Fibroblast of skin of left biceps (primary cell): ENCODE measurements at regions not wholly inside any gene's neighbourhood (a gene's known extent, or its start where the extent isn't known, plus 50 kb on each side); places are given as distances from the start of the nearest gene placed in this dataset.
A peak's percentile ranks its signal among the peaks of the same experiment; 100 is the strongest.
"Not testable (repeated sequence)": the region's sequence is repeated elsewhere in the genome, so short reads cannot be mapped to it uniquely, and the experiment has no call there.

ENCODE experiments used
- DNase-seq, 2 experiments: peaks; one replicate each; pipeline ENCODE4 v3.0.0-alpha.2; 2013; ENCODE audit warnings: low read depth in 2 of 2

DNA sequence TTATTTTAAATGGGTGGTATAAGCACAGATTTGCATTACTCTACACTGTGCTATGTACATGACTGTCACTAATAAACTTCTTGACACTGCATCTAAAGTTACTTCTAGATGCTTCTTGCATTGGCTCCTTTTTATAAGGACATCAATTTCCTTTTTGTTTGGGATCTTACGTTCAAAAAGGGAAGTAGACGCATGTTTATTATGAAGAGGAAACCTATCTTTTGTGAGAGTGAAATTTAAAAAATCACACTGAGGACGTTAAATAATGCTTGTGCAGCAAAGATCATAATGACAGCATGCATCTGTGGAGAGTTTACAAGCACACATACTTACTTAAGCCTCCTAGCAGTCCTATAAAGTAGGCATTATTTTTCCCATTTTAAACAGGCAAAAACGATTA lies 479.5 kb downstream of the CD83 start:
- DNase-seq = no peak

DNA sequence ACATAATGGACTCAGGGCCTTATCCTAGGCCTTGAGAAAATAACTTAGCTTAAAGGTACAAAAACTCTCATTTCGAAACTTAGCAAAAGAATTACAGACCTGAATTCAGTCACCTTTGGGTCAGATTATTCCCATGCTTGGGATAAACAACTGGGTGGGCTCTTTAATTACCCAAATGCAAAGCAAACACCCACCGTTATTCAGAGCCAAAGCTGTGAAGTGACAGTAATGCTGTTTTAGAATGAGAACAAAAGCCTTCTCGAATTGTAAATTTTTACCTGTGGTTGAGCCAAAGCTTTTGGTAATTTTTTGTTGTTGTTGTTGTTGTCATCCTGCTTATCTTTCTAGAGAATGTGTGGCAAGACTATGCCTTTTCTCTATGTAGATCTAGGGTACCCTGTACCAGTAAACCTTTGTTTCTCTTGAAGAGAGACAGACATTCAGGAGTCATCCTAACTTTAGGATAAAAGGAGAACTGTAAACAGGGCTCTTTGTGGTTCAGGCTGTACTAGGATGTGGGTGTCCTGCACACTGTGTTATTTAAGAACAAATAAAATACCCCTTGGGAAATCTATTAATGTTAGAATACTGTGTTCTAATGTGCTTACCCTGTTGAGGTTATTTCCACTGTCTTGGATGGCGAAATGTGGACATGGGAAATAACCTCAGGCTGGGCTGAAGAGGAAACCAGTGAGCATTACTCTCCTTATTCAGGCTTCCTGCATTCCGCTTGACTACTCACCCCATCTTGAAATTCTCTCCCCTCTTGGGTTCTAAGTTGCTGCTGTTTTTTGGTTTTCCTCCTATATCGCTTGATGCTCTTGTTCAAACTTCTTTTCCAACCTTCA lies 480.7 kb downstream of the CD83 start:
- DNase-seq = no peak

DNA sequence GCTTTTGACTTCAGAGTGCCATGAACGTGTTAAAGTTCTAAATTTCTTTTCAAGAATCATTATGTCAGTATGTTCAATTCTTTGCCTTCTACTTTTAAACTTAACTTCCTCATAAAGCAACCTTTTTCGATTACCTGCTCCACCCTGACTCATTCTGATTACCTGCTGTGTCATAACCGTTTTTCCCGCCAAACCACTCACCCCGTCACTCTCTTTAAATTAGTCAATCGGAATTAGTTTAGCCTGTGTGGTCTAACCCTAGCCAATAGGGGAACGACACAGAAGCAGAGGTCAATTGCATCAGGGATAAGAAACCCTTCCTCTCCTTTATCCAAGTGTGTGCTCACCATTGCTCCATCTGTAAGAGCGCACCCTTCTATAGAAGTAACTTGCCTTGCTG lies 482.7 kb downstream of the CD83 start:
- DNase-seq = not testable (repeated sequence)

DNA sequence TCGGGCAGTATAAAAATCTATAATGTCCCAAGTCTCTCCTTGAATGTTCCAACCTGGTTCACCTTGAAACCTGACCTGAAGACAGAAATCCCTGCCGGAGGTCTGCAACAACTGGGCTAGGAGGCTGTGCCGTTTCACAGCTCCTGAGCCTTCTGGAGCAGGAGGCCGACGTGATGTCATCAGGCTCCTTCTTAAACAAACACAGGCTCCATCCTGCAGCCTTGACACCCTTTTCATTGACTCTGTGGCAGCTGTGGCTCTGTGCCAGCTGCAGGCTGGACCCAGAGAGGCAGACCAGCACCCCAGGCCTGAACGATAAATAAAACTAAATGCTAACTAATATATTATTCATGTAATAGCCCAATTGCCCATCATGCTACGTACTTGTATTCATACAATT lies 483.9 kb downstream of the CD83 start:
- no peak for DNase-seq

DNA sequence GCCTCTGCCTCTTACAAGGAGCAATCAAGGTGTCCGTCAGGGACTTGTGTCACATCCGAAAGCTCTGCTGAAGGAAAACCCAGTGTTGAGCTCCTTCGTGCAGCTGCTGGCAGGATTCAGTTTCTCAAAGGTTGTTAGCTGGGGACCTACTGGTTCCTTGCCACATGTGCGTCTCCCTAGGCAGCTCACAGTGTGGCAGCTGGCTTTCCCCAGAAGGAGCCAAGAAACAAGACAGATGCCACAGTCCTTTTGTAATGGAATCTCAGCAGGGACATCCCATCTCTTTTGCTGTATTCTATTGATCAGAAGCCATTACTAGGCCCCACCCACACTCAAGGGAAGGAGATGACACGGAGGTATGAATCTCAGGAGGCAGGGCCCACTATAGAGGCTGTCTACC lies 488.8 kb downstream of the CD83 start:
- DNase-seq = no peak

DNA sequence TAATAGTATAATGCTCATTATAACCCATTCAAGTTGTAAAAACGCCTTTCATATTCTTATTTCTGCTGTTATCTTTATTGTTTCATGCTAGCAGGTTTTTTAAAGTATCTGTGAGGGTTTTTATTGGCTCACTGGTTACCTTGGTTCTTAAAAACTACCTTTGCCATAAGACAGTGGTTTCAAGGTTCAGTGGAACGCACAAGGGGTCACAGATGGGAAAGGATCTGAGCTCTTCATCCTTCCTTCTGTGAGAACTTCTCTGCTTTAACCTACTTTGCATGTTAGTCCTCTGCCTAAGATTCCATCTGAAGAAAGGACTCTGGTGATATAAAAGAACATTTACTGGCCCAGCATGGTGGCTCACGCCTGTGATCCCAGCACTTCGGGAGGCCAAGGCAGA lies 492.6 kb downstream of the CD83 start:
- no peak for DNase-seq

DNA sequence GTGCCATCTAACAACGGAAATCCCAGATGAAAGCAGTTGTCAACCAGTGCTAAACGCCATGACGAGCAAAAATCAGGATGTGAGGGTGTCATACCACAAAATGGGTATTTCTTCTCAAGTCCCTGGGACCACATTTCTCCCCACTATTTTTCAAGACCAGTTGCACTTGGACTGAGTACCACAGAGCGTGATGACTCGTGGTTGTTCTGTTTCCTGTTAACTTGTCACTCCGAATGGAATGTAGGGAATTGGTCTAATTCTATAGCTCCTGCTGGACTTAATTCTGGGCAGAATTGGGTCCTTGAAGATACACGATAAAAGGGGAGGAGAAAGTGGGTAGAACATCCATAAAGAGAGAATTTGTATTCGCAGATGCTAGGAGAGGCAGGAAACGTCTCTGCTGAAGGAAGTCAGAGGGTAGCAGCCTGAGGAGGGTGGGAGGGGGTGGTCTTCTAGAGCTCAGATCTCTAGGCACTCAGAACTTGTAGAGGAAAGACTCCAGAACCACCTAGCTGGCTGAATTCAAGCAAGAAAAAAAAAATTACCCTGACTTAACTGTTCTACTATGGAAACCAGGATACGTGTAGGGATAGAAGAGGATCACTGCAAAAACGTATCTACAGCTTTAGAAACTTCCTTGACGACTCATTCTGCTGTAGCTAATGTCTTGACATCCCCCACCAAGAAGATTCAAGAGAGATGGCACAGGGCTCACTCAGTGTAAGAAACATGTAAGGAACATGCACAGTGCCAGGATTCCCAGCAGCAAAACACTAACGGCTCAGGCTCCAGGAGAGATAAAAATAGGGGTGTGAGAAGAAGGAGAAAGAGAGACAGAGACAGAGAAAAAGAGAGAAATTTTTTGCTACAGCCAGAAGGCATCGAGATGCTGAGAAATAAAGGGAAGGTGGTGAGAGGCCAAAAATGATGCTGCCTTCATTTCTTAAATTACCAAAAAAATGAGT lies 494.7 kb downstream of the CD83 start:
- DNase-seq = peak; percentile 18 to 22

DNA sequence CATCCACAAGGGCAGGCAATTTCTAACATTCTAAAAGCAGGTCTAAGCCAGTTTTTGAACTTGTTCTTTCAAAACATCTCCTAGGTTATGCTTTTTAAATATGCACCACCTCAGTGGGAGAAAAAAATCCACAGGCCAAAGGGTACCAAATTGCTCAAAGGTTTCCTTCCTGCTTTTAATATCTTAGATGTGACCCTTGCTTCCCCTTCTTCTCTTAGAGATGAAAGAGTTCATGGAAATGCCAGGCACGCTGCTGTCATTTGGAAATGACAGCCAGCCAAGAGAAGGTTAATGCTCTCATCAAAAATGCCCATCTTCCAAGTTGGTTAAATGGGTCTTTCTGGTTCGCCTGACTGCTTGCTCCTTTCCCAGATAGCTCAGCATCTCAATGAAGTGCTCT lies 497.1 kb downstream of the CD83 start:
- no peak for DNase-seq

DNA sequence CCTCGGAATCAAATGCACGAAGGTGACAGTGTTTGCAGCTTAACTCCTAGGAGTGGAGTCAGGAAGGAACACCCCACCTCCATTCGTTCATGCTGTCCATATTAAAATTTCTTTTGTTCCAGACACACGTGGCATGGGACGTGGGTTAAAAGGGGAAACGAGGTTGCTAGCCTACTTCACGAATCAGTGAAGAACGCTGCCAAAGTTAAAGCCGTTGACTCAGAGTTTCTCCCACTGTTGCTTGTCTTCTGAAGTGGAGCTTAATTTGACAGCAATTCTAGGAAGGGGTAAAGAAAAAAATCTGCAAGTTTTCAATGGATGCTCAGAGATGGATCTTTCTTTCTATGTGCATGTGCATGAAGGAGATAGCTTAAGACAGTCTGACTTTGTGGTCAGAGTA lies 499.1 kb downstream of the CD83 start:
- no peak for DNase-seq

DNA sequence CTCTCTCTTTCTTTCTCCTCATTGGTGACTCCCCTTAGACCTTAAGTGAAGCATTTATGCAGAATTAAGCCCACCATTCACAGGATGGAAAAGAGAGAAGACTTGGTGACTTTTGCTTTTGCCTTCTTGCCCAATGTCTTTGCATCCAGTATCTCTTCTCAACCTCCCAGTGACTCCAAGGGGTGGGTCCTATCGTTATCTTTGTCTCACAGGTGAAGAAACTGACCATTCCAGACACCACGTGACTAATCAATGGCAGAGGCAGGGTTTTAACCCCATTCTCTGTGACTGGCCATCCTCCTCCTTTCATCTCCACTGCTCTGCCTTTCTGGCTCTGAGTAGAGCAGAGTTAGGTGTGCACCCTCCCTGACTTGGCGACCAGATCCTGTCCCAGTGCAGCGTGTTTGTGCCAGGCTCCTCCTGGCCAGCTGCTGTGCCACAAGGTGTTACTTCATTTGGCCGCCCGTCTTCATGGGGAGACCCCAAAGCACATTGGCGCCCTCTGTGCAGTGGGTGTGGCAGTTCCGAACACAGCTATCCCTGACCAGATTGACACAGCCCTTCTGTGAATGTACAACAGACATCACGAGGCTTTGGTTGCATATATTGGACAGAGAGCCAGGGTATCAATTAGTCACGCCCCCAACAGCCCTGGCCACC lies 501.3 kb downstream of the CD83 start:
- no peak for DNase-seq

DNA sequence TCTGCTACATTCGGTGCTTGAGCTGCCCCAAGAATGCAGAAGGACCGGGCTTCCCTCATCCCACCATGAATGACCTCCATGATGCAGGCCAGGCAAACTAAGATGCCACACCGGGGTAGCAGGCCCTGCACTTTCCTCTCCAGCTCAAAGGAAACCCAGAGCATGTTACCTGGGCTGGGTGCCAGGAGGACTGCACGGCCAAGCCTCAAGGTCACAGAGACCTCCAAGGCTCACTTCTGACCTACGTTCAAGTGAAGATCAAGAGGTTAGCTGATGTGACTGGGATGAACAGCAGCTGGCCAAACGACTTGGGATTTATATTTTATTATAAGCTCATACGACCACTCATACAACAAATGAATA lies 501.8 kb downstream of the CD83 start:
- no peak for DNase-seq

DNA sequence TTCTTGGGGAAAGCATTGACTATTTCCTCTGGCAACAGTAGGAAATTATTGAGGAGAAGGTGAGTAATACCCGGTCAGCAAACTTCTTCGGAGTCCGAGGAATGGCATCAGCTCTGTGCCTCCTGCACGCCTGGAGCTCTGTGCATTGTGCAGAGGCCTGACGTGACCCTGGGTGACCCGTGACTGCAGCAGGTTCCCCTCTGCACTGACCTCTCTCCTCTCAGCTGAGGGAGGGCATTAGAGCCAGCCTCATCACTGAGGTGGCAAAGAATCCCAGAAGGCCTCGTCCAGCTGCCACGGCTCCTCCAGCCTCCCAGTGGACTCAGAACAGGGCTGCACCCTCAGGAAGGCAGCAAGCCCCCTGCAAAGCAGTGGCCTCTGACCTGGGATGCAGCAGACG lies 502.9 kb downstream of the CD83 start:
- no peak for DNase-seq

DNA sequence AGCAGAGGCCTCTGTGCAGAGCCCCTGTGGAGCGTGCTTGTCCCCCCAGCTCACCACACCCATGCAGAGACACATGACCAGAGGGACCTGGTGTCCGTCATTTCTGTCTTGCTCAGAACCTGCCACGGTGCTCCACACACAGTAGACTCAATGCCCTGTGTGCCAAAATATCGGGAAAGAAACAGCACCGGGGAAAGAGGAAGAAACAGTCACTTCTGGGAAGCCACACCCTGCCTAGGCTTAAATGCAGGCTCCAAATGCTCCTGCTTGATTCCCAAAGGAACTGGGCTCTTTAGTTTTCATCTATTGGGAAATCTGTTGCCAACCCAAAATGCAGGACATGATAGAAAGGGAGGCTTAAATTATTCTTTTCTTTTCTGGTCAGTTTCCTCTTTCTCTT lies 503.9 kb downstream of the CD83 start:
- no peak for DNase-seq

DNA sequence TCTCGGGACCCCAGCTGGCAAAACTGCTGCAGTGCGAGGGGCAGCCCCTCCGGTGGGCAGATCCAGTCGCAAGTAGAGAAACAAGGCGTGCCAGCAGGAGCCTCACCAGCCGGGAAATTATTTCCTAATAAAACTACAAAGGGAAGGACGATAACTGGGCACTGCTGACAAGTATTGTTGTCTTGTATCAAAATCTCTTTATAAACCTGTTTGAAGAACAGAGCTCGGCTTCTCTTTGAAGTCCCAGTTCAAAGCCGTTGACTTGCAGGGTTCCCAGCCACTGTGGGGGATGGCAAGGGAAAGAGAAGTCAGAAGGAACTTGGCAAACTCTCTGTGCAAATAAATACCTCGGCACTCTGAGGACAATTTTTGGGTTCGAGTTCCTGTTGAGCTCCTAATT lies 504.5 kb downstream of the CD83 start:
- no peak for DNase-seq

DNA sequence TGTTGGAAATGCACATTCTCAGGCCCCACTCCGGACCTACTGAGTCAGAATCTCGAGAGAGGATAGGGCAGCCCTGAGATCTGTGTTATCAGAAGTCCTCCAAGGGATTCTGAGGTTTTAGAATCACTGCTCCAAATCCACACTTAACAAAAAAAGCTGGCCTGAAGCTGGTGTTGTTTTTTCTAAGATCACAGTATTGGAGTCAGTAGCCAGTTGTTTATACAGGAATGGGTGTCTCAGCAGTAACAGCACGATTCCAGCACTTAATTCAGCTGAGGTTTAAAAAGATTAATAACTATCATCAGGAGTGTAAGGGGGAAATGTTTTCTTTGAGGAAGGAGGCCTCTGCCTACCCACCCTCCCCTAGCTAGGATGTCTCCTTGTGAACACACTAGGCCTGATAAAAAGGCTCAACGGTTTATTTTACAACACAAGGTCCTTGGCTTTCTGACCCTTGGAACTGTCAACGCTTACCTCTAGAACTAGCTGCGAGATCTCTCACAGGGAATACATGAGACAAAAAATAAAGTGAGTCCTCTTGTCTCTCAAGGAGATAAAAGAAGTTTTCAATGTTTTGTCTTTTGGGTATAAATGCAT lies 505.4 kb downstream of the CD83 start:
- DNase-seq = no peak

DNA sequence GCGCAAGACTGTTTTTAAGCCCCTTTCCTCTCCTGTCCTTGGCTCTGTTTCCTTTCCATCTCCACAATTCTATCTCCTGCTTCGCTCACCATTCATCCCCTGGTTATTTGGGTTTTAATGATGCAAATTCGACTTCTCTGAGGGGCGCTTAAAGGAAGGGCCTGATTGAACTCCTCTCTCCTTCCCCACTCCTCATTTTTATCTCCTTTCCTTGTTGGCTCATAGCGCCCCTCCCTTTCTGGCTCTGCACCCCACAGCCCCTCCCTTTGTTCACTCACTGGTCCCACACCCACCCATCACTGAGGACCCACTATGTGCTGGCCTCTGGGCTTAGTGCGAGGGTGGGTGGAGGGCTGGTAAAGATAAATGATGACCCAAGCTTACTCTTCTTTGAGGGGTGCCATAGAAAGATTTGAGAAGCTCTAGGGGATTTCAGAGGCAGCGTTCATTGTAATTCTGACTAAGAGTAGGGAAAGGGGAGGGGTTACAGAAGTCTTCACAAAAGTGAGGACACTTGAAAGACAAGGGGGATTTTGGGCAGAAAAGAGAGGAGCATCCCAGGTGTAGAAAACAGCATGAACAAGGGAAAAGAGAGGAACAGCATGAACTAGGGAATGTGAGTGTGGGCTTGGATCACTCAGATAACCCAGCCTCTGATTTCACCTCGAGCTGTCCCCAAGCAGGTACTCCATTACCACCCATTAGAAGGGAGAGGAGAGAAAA lies 507.8 kb downstream of the CD83 start:
- no peak for DNase-seq

DNA sequence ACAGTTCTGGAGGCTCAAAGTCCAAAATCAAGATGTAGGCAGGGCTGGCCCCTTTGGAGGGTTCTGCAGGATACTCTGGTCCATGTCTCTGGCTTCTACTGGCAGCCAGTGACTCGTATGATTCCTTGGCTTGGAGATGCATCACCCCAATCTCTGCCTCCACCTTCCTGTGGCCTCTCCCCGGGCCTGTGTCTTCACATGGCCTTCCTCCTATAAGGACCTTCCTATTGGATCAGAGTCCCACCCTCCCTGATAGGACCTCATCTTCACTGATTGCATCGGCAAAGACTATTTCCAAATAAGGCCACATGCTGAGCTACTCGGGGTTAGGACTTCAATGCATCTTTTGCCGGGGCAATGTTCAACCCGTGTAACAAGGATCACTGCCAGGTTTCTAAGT lies 509.0 kb downstream of the CD83 start:
- no peak for DNase-seq

DNA sequence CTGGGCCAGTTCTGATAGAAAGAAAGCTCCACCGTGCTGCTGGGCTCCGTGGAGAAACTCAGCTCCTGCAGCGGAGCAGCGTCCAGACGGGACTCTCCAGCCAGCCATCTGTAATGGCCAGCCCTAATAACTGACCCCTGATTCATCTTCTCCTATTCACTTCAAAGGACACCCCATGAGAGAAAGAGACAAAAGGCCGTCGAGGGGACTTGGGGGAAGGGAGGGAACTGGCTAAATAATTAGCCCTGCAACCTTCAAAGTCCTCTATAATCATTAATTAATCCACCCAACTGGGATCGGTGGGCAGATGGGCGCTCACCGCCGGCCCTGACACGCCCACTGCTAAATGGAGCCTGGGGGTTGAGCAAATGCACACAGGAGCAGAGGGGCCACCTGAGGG lies 512.4 kb downstream of the CD83 start:
- no peak for DNase-seq

DNA sequence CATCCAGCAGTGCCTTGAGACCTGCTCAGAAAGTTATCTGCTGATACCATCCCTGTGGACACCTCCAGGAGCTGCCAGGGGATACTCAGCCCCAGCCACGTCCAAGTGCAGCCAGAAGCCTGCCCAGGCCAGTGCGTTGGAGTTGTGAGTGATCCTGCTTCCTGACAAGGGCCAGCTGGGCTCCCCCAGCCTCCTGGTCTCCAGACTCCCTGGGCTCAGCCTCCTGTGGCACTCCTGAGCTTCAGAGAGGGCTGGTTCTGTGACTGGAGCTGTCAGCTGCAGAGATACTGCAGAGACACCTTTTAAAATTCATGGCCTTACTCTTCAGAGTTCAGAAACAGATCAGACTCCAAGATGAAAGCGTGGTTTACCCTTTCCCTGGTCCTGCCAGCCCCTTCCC lies 515.9 kb downstream of the CD83 start:
- no peak for DNase-seq

DNA sequence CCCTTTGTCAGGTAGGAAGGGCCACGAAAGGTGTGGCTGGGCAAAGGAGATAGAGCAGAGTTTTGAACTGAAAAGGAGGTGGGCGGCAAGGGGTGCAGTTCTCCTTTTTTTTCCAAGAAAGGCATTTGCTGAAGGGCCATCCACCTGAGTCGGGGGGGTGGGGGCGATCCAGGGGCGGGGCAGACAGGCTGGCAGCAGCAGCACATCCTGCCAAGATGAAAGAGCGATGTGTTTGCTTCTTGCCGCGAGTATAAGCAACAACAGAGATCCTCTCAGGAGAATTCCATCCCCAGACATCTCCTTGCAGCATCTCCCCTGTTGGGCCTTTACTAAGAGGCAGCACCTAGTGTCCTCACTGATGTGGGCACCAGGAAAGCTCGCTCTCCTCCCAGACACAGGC lies 516.5 kb downstream of the CD83 start:
- DNase-seq = no peak

DNA sequence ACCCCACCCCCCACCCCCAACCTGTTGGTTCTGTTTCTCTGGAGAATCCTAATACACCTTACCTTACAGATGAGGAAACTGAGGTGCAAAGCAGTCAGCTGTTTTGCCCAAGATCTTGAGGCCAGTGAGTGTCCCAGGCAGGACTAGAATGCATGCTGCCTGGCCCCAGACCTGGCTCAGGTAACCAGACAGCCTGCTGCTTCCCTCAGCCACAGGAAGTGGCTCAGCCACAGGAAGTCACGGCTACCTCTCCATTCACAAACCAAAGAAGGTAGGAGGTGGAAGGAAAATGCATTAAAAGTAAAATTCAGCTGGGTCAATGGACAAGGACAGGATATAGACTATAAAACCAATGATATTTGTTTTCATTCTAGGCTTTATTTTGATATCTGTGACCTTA lies 517.6 kb downstream of the CD83 start:
- no peak for DNase-seq
